KMS-11 (cell line): ENCODE measurements at regions not wholly inside any gene's neighbourhood (a gene's known extent, or its start where the extent isn't known, plus 50 kb on each side); places are given as distances from the start of the nearest gene placed in this dataset.

Experiments
- H2AFZ ChIP-seq: fragments of 200-600 bp; sonication (generic); 2 replicates; pipeline ENCODE4 v1.6.1; 2016; ENCODE audit warnings: antibody characterized with exemption, mixed run types, low read depth
- H3K27ac ChIP-seq: fragments of 200-600 bp; sonication (generic); 2 replicates; pipeline ENCODE4 v1.6.1; 2016; ENCODE audit warnings: mild to moderate bottlenecking, mixed run types
- H3K27me3 ChIP-seq: fragments of 200-600 bp; sonication (generic); 2 replicates; pipeline ENCODE4 v1.6.1; 2017; ENCODE audit warnings: mild to moderate bottlenecking, low read depth, mixed run types, moderate library complexity; ENCODE audit not compliant: insufficient read depth
- H3K36me3 ChIP-seq: fragments of 200-600 bp; sonication (generic); 2 replicates; pipeline ENCODE4 v1.6.1; 2017; ENCODE audit warnings: mild to moderate bottlenecking, mixed run types; ENCODE audit not compliant: insufficient read depth
- H3K4me1 ChIP-seq: fragments of 200-600 bp; sonication (generic); 2 replicates; pipeline ENCODE4 v1.6.1; 2016; ENCODE audit warnings: mild to moderate bottlenecking, low read depth, mixed run types; ENCODE audit not compliant: poor library complexity, severe bottlenecking
- H3K4me2 ChIP-seq: fragments of 200-600 bp; sonication (generic); 2 replicates; pipeline ENCODE4 v1.7.0; 2016; ENCODE audit warnings: mild to moderate bottlenecking, mixed run types
- H3K4me3 ChIP-seq: fragments of 200-600 bp; sonication (generic); IDR thresholded peaks from 2 replicates; pipeline ENCODE4 v1.6.1; 2017; ENCODE audit warnings: low read depth, low read length, mixed read lengths; ENCODE audit not compliant: insufficient read depth
- H3K79me2 ChIP-seq: fragments of 200-600 bp; sonication (generic); 2 replicates; pipeline ENCODE4 v1.6.1; 2016; ENCODE audit warnings: low read depth, mixed run types; ENCODE audit not compliant: insufficient read depth
- H3K9ac ChIP-seq: fragments of 200-600 bp; sonication (generic); 2 replicates; pipeline ENCODE4 v1.6.1; 2016; ENCODE audit warnings: mild to moderate bottlenecking, mixed run types
- H4K20me1 ChIP-seq: fragments of 200-600 bp; sonication (generic); 2 replicates; pipeline ENCODE4 v1.6.1; 2016; ENCODE audit warnings: mild to moderate bottlenecking, mixed run types; ENCODE audit not compliant: insufficient read depth
- TF ChIP-seq, protein P1 (sequence below): fragments of 200-600 bp; sonication (generic); conservative IDR thresholded peaks from 2 replicates; pipeline ENCODE4 v1.6.1; 2017; ENCODE audit warnings: low read depth, mild to moderate bottlenecking, antibody characterized with exemption, low read length, moderate library complexity, mixed read lengths

- H3K27me3 ChIP-seq: peaks cover 38% of the 10 kb centered on the region; the same call in 1 of the 2 replicates
- H3K27ac ChIP-seq: no peak overlapping the region
- H3K4me1 ChIP-seq: peaks cover 17% of the 10 kb centered on the region
- H3K36me3 ChIP-seq: no peaks in the 10 kb centered on the region
- no peaks in the 10 kb centered on the region for H3K79me2 ChIP-seq
- peak overlapping the region; percentile 61 for H3K4me2 ChIP-seq
- H3K4me3 ChIP-seq: no peak overlapping the region
- no peak overlapping the region for H3K9ac ChIP-seq
- TF ChIP-seq, protein P1, sequence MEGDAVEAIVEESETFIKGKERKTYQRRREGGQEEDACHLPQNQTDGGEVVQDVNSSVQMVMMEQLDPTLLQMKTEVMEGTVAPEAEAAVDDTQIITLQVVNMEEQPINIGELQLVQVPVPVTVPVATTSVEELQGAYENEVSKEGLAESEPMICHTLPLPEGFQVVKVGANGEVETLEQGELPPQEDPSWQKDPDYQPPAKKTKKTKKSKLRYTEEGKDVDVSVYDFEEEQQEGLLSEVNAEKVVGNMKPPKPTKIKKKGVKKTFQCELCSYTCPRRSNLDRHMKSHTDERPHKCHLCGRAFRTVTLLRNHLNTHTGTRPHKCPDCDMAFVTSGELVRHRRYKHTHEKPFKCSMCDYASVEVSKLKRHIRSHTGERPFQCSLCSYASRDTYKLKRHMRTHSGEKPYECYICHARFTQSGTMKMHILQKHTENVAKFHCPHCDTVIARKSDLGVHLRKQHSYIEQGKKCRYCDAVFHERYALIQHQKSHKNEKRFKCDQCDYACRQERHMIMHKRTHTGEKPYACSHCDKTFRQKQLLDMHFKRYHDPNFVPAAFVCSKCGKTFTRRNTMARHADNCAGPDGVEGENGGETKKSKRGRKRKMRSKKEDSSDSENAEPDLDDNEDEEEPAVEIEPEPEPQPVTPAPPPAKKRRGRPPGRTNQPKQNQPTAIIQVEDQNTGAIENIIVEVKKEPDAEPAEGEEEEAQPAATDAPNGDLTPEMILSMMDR: no peak
- H2AFZ ChIP-seq: no peak overlapping the region
- no peaks in the 10 kb centered on the region for H4K20me1 ChIP-seq
These were observed 187.1 kb downstream of the MYLK4 start for GRCh38 chr6:2563635-2564034.

GRCh38 chr6:2562721-2563451 lies 187.8 kb downstream of the MYLK4 start:
- peaks cover 38% of the 10 kb centered on the region; the same call in 1 of the 2 replicates for H3K27me3 ChIP-seq
- H3K36me3 ChIP-seq: no peaks in the 10 kb centered on the region
- H3K4me1 ChIP-seq: peaks cover 17% of the 10 kb centered on the region
- H3K4me2 ChIP-seq: peak overlapping the region; percentile 52; the same call in 1 of the 2 replicates
- no peak overlapping the region for H3K9ac ChIP-seq
- no peak overlapping the region for H3K27ac ChIP-seq
- TF ChIP-seq, protein P1: no peak
- H2AFZ ChIP-seq: no peak overlapping the region
- H4K20me1 ChIP-seq: no peaks in the 10 kb centered on the region
- H3K79me2 ChIP-seq: no peaks in the 10 kb centered on the region
- no peak overlapping the region for H3K4me3 ChIP-seq

DNA sequence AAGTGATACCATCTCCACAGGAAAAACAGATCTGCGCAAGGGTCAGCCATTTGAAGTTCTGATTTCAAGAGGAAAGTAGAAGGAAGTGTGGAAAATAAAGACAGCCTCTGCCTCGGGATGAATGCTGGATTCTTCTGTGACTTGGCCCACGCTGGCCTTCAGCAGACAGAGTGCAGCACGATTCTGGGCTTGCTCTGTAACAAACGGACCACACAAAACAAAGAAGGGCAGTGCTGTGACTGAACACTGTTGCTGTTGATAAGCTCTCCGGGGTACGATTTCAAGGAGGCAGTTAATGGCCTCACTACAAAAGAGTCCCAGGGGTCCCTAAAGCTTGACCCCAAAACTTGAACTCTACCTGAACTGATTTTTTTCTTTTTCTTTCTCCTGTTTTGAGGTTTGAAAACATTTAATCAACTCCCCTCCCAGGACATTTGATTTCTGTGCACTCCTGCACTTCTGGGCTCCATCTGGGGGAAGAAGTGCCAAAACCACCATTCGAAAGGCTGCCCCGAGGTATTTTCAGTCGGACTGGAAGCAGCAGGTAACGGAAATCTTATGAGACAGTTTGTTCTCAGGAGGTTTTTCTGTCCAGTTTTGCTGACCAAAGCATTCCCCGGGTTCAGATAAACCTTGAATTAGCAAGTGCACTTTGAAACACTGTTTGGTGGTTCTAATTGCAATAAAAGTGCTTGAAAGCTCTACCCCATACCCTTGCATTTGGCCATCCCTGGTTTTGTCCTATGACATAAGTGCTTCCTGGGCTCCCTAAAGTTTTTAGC lies 189.6 kb downstream of the MYLK4 start:
- Histone ChIP-seq H3K27me3 (peaks cover 41% of the 10 kb centered on the region; the same call in 1 of the 2 replicates), H3K9ac (no peak overlapping the region), H3K4me3 (no peak overlapping the region), H3K4me2 (no peak overlapping the region), H3K79me2 (no peaks in the 10 kb centered on the region), H4K20me1 (no peaks in the 10 kb centered on the region), H3K4me1 (peaks cover 17% of the 10 kb centered on the region), H3K27ac (no peak overlapping the region), H3K36me3 (no peaks in the 10 kb centered on the region), H2AFZ (no peak overlapping the region)
- TF ChIP-seq, protein P1: no peak

DNA sequence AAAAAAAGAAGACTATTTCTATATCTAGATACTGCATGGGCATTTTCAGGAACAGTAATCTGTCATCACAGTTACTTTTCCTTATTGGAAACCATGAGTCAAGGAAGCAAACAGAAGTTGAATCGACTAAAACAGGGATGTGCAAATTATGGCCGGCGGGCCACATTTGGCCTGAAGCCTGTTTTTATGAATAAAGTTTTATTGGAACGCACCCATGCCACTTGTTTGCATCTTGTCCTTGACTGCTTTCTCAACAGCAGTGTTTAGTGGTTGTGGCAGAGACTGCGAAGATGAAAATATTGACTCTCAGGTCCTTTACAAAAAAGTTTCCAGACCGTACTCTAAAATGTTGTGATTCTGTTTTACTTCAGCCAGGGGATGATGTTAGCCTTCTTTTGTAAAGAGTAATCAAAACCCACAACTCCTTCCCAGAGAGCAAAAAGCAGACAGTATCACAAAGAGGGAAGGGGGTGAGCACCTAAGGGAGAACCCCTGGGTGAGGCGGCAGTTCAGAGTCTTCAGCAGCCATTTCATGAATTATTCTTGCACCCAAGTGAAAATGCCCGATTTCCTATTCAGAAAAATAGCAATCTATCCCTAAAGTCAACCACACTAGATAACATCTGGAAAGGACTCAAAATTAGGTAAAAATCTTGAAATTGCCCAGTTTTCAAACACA lies 190.4 kb downstream of the MYLK4 start:
- Histone ChIP-seq H3K4me1 (peaks cover 17% of the 10 kb centered on the region), H4K20me1 (no peaks in the 10 kb centered on the region), H3K27ac (no peak overlapping the region), H3K9ac (no peak overlapping the region), H3K4me2 (no peak overlapping the region), H3K79me2 (no peaks in the 10 kb centered on the region), H2AFZ (no peak overlapping the region), H3K36me3 (no peaks in the 10 kb centered on the region), H3K27me3 (peaks cover 41% of the 10 kb centered on the region; the same call in 1 of the 2 replicates), H3K4me3 (no peak overlapping the region)
- TF ChIP-seq, protein P1: no peak
